Sigmoid colon (tissue), 6 donors: ENCODE measurements at regions not wholly inside any gene's neighbourhood (a gene's known extent, or its start where the extent isn't known, plus 50 kb on each side); places are given as distances from the start of the nearest gene placed in this dataset.
"Not testable (repeated sequence)": the region's sequence is repeated elsewhere in the genome, so short reads cannot be mapped to it uniquely, and the experiment has no call there.

Source experiments
- DNase-seq: peaks from one replicate; pipeline ENCODE4 v3.0.0-alpha.2; 2019
- H3K27ac ChIP-seq, 4 donors: fragments of 200-600 bp; sonication (generic); one replicate each; pipeline ENCODE4 v1.5.1; 2016 to 2019; ENCODE audit warnings: mild to moderate bottlenecking in 1 of 4
- H3K27me3 ChIP-seq, 3 donors: fragments of 200-600 bp; sonication (generic); one replicate each; pipeline ENCODE4 v1.5.1; 2019; ENCODE audit warnings: mild to moderate bottlenecking in 1 of 3
- H3K36me3 ChIP-seq, 4 donors: fragments of 200-600 bp; sonication (generic); one replicate each; pipeline ENCODE4 v1.5.1; 2016 to 2019
- H3K4me1 ChIP-seq, 4 donors: fragments of 200-600 bp; sonication (generic); one replicate each; pipeline ENCODE4 v1.5.1; 2017 to 2019
- H3K4me3 ChIP-seq, 4 donors: fragments of 200-600 bp; sonication (generic); one replicate each; pipeline ENCODE4 v1.5.1; 2017 to 2019; ENCODE audit warnings: mild to moderate bottlenecking in 2 of 4, moderate library complexity in 1 of 4
- H3K9me3 ChIP-seq, 4 donors: fragments of 200-600 bp in 3 of 4; sonication (generic) in 3 of 4; one replicate each; pipeline versions ENCODE4 v1.5.1 to v1.6.1; 2013 to 2019
- CTCF ChIP-seq, 4 experiments: fragments of 450-650 bp in 3 of 4; fragments of 200-600 bp in 1 of 4; IDR thresholded peaks; one replicate each; pipeline ENCODE4 v1.5.1; 2016 to 2019; ENCODE audit warnings: antibody characterized with exemption in 4 of 4, mild to moderate bottlenecking in 3 of 4, moderate library complexity in 2 of 4
- EP300 ChIP-seq, 4 donors: sonication (generic); formaldehyde crosslinking; IDR thresholded peaks; one replicate each; pipeline ENCODE4 v1.6.1; 2017; ENCODE audit warnings: antibody characterized with exemption in 4 of 4
- POLR2A ChIP-seq, 2 donors: fragments of 450-650 bp; IDR thresholded peaks; one replicate each; pipeline ENCODE4 v1.6.1; 2016; ENCODE audit warnings: antibody characterized with exemption in 2 of 2, mild to moderate bottlenecking in 2 of 2, moderate library complexity in 2 of 2
- POLR2AphosphoS5 ChIP-seq, 4 donors: sonication (generic); formaldehyde crosslinking; IDR thresholded peaks; one replicate each; pipeline ENCODE4 v1.6.1; 2017; ENCODE audit warnings: antibody characterized with exemption in 4 of 4
- WGBS, 2 donors: extraction: QIAGEN DNeasy Blood & Tissue Kit; methylation state at CpG; one replicate each; pipeline ENCODE4 v1.1.7; 2013; 5-methylcytosine and 5-hydroxymethylcytosine counted together
- intact Hi-C: fragments of 100-400 bp; cut with DNase I; formaldehyde crosslinking; loops from one replicate; pipeline ENCODE4 v1.15.1; 2023
- donor health status: healthy with polysubstance abuse.
- donor health status: healthy.

GRCh38 chr15:79773128-79773527, 123.7 kb downstream of the MTHFS start:
- no peak overlapping the region for H3K4me3 ChIP-seq
- H3K36me3 ChIP-seq, result no peaks in the 10 kb centered on the region
- WGBS, 2 donors, result 91 to 93% methylated on average over 7 of the region's 7 CpGs
- H3K9me3 ChIP-seq, result no peaks in the 10 kb centered on the region
- H3K4me1 ChIP-seq, result no peaks in the 10 kb centered on the region
- H3K27me3 ChIP-seq, result no peaks in the 10 kb centered on the region
- no peak for DNase-seq
- no peak overlapping the region for H3K27ac ChIP-seq
- intact Hi-C loops, result no loop called here
- TF ChIP-seq CTCF (IDR thresholded peaks at IDR 0.05), result no peak
- no peak for TF ChIP-seq POLR2A (IDR thresholded peaks at IDR 0.05)
- no peak for TF ChIP-seq EP300 (IDR thresholded peaks at IDR 0.05)
- no peak for TF ChIP-seq POLR2AphosphoS5 (IDR thresholded peaks at IDR 0.05)

GRCh38 chr15:79775821-79776220, 121.0 kb downstream of the MTHFS start:
- H3K9me3 ChIP-seq, result peaks cover 0 to under 1% (median 0%) of the 10 kb centered on the region in 4 donors
- no peaks in the 10 kb centered on the region for H3K36me3 ChIP-seq
- intact Hi-C loops, result no loop called here
- H3K27me3 ChIP-seq, result no peaks in the 10 kb centered on the region
- H3K4me1 ChIP-seq, result no peaks in the 10 kb centered on the region
- WGBS, 2 donors, result 67 to 81% methylated on average over 2 of the region's 2 CpGs
- H3K4me3 ChIP-seq, result no peak overlapping the region
- no peak for DNase-seq
- no peak overlapping the region for H3K27ac ChIP-seq
- TF ChIP-seq EP300 (IDR thresholded peaks at IDR 0.05), result no peak

GRCh38 chr15:79777916-79778315, 118.9 kb downstream of the MTHFS start:
- 27 to 73% methylated on average over 2 of the region's 2 CpGs for WGBS, 2 donors

GRCh38 chr15:79778378-79778990, 118.3 kb downstream of the MTHFS start:
- no peaks in the 10 kb centered on the region for H3K27me3 ChIP-seq
- no peak overlapping the region for H3K27ac ChIP-seq
- 96% methylated on average over 3 of the region's 3 CpGs for WGBS, 2 donors
- intact Hi-C loops, result no loop called here
- H3K4me1 ChIP-seq, result no peaks in the 10 kb centered on the region
- no peak overlapping the region for H3K4me3 ChIP-seq
- no peaks in the 10 kb centered on the region for H3K36me3 ChIP-seq
- no peak for TF ChIP-seq CTCF (IDR thresholded peaks at IDR 0.05)
- no peak for TF ChIP-seq POLR2A (IDR thresholded peaks at IDR 0.05)
- TF ChIP-seq EP300 (IDR thresholded peaks at IDR 0.05), result no peak
- no peak for TF ChIP-seq POLR2AphosphoS5 (IDR thresholded peaks at IDR 0.05)
- peaks cover 0 to 12% (median 3%) of the 10 kb centered on the region in 4 donors for H3K9me3 ChIP-seq
- DNase-seq, result no peak

More at GRCh38 chr15:79777916-79778315, 118.9 kb downstream of the MTHFS start:
- Histone ChIP-seq H3K9me3 (peaks cover 0 to 12% (median 3%) of the 10 kb centered on the region in 4 donors), H3K4me1 (no peaks in the 10 kb centered on the region), H3K4me3 (no peak overlapping the region), H3K27me3 (no peaks in the 10 kb centered on the region), H3K27ac (no peak overlapping the region), H3K36me3 (no peaks in the 10 kb centered on the region)
- no peak for DNase-seq
- TF ChIP-seq POLR2AphosphoS5 (IDR thresholded peaks at IDR 0.05) (no peak), POLR2A (IDR thresholded peaks at IDR 0.05) (no peak), CTCF (IDR thresholded peaks at IDR 0.05) (no peak), EP300 (IDR thresholded peaks at IDR 0.05) (no peak)
- intact Hi-C loops, result no loop called here

GRCh38 chr15:79779746-79780145, 117.1 kb downstream of the MTHFS start:
- Histone ChIP-seq H3K27me3 (no peaks in the 10 kb centered on the region), H3K36me3 (no peaks in the 10 kb centered on the region), H3K4me3 (no peak overlapping the region), H3K27ac (no peak overlapping the region), H3K4me1 (no peaks in the 10 kb centered on the region), H3K9me3 (peaks cover 0 to 12% (median 3%) of the 10 kb centered on the region in 4 donors)
- intact Hi-C loops, result no loop called here
- no peak for DNase-seq
- TF ChIP-seq EP300 (IDR thresholded peaks at IDR 0.05) (no peak), POLR2AphosphoS5 (IDR thresholded peaks at IDR 0.05) (no peak), POLR2A (IDR thresholded peaks at IDR 0.05) (no peak), CTCF (IDR thresholded peaks at IDR 0.05) (no peak)
- 72 to 90% methylated on average over 2 of the region's 2 CpGs for WGBS, 2 donors

GRCh38 chr15:79782307-79782706, 114.5 kb downstream of the MTHFS start:
- peaks cover 0 to 12% (median 4%) of the 10 kb centered on the region in 4 donors for H3K9me3 ChIP-seq
- H3K36me3 ChIP-seq, H3K4me1 ChIP-seq, H3K4me3 ChIP-seq, H3K27ac ChIP-seq, intact Hi-C loops, H3K27me3 ChIP-seq, DNase-seq: not testable (repeated sequence)
